ENCODE measurements at regions not wholly inside any gene's neighbourhood (a gene's known extent, or its start where the extent isn't known, plus 50 kb on each side); places are given as distances from the start of the nearest gene placed in this dataset.

GRCh38 chr9:12595400-12595799, 97.8 kb upstream of the TYRP1 start:
- TF ChIP-seq CTCF (IDR thresholded peaks at IDR 0.05): no peak
- no peak for TF ChIP-seq REST (IDR thresholded peaks at IDR 0.05; ENCODE audit: insufficient read depth in 1 of 2, low read depth in 2 of 2, low read length in 1 of 2)
- TF ChIP-seq POLR2AphosphoS5 (IDR thresholded peaks at IDR 0.05; ENCODE audit: low read depth, low read length): no peak

Data from Panc1 (cell line).